Kidney (tissue), 13 donors: ENCODE measurements at regions not wholly inside any gene's neighbourhood (a gene's known extent, or its start where the extent isn't known, plus 50 kb on each side); places are given as distances from the start of the nearest gene placed in this dataset.

Experiments
- DNase-seq, 5 donors: peaks; one replicate each; pipeline ENCODE4 v3.0.0-alpha.2; 2013 to 2020
- FAIRE-seq: peaks from 2 replicates; lab custom pipeline; 2012; peaks lifted over from hg19 to GRCh38; lab: Jason Lieb, UNC
- H3K27ac ChIP-seq, 2 donors: one replicate each; pipeline ENCODE4 v1.7.0; 2013; ENCODE audit warnings: low read depth in 2 of 2, low read length in 2 of 2, inconsistent platforms in 1 of 2
- H3K27me3 ChIP-seq: one replicate; pipeline ENCODE4 v1.7.1; 2013; ENCODE audit warnings: low read length, inconsistent platforms; ENCODE audit not compliant: control insufficient read depth, insufficient read depth
- H3K36me3 ChIP-seq, 3 donors: one replicate each; pipeline versions ENCODE4 v1.7.0 to v1.7.1; 2013; ENCODE audit warnings: low read length in 3 of 3, control low read depth in 1 of 3, inconsistent platforms in 1 of 3; ENCODE audit not compliant: insufficient read depth in 3 of 3, control insufficient read depth in 2 of 3
- H3K4me1 ChIP-seq, 3 donors: one replicate each; pipeline versions ENCODE4 v1.7.0 to v1.7.1; 2013; ENCODE audit warnings: low read length in 3 of 3, inconsistent platforms in 1 of 3, low read depth in 1 of 3; ENCODE audit not compliant: control insufficient read depth in 2 of 3, insufficient read depth in 2 of 3
- H3K4me3 ChIP-seq, 3 donors: one replicate each; pipeline versions ENCODE4 v1.7.0 to v1.8.1; 2013; ENCODE audit warnings: low read length in 3 of 3, control low read depth in 1 of 3, inconsistent platforms in 1 of 3
- H3K9ac ChIP-seq, 3 donors: one replicate each; pipeline versions ENCODE4 v1.7.0 to v1.7.1; 2013; ENCODE audit warnings: low read length in 3 of 3, control low read depth in 1 of 3, inconsistent platforms in 1 of 3
- H3K9me3 ChIP-seq, 3 donors: one replicate each; pipeline versions ENCODE4 v1.7.0 to v1.7.1; 2013; ENCODE audit warnings: low read length in 3 of 3, control low read depth in 1 of 3, inconsistent platforms in 1 of 3; ENCODE audit not compliant: control insufficient read depth in 2 of 3, insufficient read depth in 1 of 3
- intact Hi-C: fragments of 100-400 bp; cut with DNase I; formaldehyde crosslinking; loops from one replicate; pipeline ENCODE4 v1.11.1; 2022
- TF ChIP-seq, protein P1 (sequence below): IDR thresholded peaks from 3 replicates; pipeline ENCODE4 v1.5.1; 2012; ENCODE audit warnings: mild to moderate bottlenecking, moderate library complexity, borderline replicate concordance; ENCODE audit not compliant: insufficient read depth; ENCODE audit errors: extremely low read depth
- donor health status: control.
- donor health status: control.
- donor health status: control.
- donor health status: control.
- donor health status: control.
- donor health status: DM: yes; HTN: yes; CAD: no.
- donor health status: Normal renal cell carcinoma (clear cell type).

DNA sequence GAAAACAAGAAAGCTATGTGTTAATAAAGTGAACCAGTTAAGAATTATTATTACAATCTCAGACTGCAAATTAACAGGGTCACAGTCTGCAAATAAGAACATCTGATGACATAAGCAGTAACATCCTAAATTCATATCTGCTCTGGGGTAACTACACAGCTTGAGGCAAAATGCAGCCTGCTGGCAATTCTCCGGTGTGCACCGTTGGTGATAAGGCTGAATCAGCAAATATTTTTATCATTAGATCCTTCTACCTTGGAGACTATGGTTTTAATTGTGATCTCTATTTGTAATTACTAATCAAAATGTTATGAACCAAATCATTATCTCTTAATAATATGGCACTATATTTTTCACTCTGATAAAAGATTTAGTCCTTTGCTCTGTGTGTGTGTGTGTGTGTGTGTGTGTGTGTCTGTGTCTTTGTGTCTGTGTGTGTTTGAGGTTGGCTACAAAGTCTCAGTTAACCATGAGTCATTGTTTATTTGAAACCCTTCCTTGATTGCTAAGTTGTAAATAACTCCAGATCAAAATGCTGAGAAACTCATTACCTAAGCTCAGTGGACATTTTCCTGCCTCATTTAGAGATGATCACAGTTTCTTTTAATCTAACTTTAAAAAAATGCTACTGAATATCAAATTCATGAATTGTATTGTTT is 442.6 kb downstream of the GXYLT1 start:
- intact Hi-C loops: no loop called here
- Histone ChIP-seq H3K27me3 (no peaks in the 10 kb centered on the region), H3K9me3 (no peaks in the 10 kb centered on the region), H3K36me3 (no peaks in the 10 kb centered on the region), H3K27ac (no peak overlapping the region), H3K4me3 (no peak overlapping the region), H3K9ac (no peak overlapping the region), H3K4me1 (no peaks in the 10 kb centered on the region)
- FAIRE-seq (no peak), DNase-seq (peak in 1 of 5 donors; percentile 7)
- TF ChIP-seq, protein P1, sequence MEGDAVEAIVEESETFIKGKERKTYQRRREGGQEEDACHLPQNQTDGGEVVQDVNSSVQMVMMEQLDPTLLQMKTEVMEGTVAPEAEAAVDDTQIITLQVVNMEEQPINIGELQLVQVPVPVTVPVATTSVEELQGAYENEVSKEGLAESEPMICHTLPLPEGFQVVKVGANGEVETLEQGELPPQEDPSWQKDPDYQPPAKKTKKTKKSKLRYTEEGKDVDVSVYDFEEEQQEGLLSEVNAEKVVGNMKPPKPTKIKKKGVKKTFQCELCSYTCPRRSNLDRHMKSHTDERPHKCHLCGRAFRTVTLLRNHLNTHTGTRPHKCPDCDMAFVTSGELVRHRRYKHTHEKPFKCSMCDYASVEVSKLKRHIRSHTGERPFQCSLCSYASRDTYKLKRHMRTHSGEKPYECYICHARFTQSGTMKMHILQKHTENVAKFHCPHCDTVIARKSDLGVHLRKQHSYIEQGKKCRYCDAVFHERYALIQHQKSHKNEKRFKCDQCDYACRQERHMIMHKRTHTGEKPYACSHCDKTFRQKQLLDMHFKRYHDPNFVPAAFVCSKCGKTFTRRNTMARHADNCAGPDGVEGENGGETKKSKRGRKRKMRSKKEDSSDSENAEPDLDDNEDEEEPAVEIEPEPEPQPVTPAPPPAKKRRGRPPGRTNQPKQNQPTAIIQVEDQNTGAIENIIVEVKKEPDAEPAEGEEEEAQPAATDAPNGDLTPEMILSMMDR: no peak

DNA sequence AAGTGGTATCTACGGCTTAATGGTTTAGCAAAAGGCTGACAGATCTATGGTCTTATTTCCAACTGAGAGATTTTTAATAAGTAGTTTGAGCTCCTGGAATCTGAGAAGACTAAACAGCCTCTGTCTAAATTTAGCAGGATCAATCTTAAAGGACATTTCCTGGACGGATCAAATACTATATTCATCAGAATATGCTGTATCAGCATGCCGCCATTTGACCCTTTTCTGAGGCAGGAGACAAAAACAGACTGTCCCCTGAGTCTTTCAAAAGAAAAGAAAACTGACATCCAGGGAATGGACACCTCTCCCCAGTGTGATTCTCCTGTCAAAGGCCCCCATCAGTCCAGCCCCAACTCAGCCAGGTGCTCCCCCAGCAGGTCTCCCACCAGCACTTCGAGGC is 443.7 kb downstream of the GXYLT1 start:
- DNase-seq (no peak), FAIRE-seq (no peak)
- H3K4me3 ChIP-seq: no peak overlapping the region
- no peaks in the 10 kb centered on the region for H3K27me3 ChIP-seq
- no peaks in the 10 kb centered on the region for H3K36me3 ChIP-seq
- TF ChIP-seq, protein P1: no peak
- H3K9ac ChIP-seq: no peak overlapping the region
- H3K9me3 ChIP-seq: no peaks in the 10 kb centered on the region
- no peaks in the 10 kb centered on the region for H3K4me1 ChIP-seq
- H3K27ac ChIP-seq: no peak overlapping the region
- intact Hi-C loops: no loop called here

DNA sequence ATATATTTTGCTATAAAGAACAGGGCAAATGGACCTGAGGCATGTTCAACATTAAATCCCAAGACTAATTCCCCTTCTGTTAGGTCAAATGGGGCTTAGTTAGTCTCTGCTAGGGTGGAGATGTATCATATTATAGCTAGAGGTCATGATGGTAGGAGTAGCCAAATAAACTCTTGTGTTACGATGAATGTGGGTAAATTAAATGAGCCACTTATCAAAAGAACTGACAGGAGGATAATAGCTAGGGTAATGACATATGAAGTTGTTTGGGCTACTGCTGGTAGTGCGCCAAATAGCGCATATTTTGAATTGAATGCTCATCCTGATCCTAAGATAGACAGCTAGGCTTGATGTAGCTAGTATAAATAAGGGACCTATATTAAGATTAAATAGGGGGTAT is 445.0 kb downstream of the GXYLT1 start:
- Histone ChIP-seq H3K4me3 (no peak overlapping the region), H3K4me1 (no peaks in the 10 kb centered on the region), H3K27ac (no peak overlapping the region), H3K9ac (no peak overlapping the region), H3K27me3 (no peaks in the 10 kb centered on the region), H3K36me3 (no peaks in the 10 kb centered on the region), H3K9me3 (no peaks in the 10 kb centered on the region)
- intact Hi-C loops: no loop called here
- TF ChIP-seq, protein P1: no peak
- DNase-seq (no peak), FAIRE-seq (no peak)

DNA sequence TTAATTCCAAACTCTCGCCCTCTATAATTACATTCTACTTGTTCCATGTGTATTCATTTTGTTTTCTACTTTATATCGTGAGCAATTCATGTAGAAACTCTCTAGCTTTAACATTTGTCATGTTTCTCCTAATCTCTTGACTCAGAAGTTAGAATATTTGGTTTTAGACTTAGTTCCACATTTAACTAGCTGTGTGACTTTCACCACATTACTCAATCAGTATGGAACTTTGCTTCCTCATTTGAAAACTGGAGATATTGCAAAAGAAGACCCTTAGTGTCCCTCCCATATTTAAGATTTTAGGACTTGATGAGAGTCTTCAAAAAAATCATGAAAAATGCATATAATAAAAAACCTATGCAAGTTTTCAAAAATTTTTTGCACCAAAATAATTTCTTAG is 447.5 kb downstream of the GXYLT1 start:
- no peaks in the 10 kb centered on the region for H3K4me1 ChIP-seq
- no peak overlapping the region for H3K4me3 ChIP-seq
- H3K9me3 ChIP-seq: no peaks in the 10 kb centered on the region
- intact Hi-C loops: no loop called here
- no peak for DNase-seq
- TF ChIP-seq, protein P1: no peak
- no peak for FAIRE-seq
- no peak overlapping the region for H3K9ac ChIP-seq
- H3K27me3 ChIP-seq: no peaks in the 10 kb centered on the region
- H3K36me3 ChIP-seq: no peaks in the 10 kb centered on the region
- no peak overlapping the region for H3K27ac ChIP-seq
